Mesendoderm (in vitro differentiated cells): ENCODE measurements at regions not wholly inside any gene's neighbourhood (a gene's known extent, or its start where the extent isn't known, plus 50 kb on each side); places are given as distances from the start of the nearest gene placed in this dataset.

Experiments
- DNase-seq: peaks from one replicate; pipeline ENCODE4 v3.0.0; 2013
- H2AK5ac ChIP-seq: 2 replicates; pipeline ENCODE4 v1.6.1; 2013; ENCODE audit warnings: low read length, inconsistent platforms
- H2BK120ac ChIP-seq: 2 replicates; pipeline ENCODE4 v1.6.1; 2013; ENCODE audit warnings: low read depth, mild to moderate bottlenecking, low read length, moderate library complexity, mixed read lengths
- H2BK15ac ChIP-seq: replicated peaks from 2 replicates; pipeline ENCODE4 v1.6.1; 2013; ENCODE audit warnings: low read depth, mild to moderate bottlenecking, moderate library complexity
- H2BK5ac ChIP-seq: 2 replicates; pipeline ENCODE4 v1.6.1; 2013; ENCODE audit warnings: low read length, inconsistent platforms
- H3K18ac ChIP-seq: 2 replicates; pipeline ENCODE4 v1.6.1; 2013; ENCODE audit warnings: mild to moderate bottlenecking, low read length, mixed read lengths
- H3K23ac ChIP-seq: one replicate; pipeline ENCODE4 v1.6.1; 2013; ENCODE audit warnings: low read length
- H3K27ac ChIP-seq: 2 replicates; pipeline ENCODE4 v1.5.1; 2013; ENCODE audit warnings: low read depth, mild to moderate bottlenecking, inconsistent platforms, low read length, moderate library complexity
- H3K27me3 ChIP-seq: 2 replicates; pipeline ENCODE4 v1.6.1; 2013; ENCODE audit warnings: low read length, control low read depth, mild to moderate bottlenecking, inconsistent platforms; ENCODE audit not compliant: insufficient read depth, poor library complexity
- H3K36me3 ChIP-seq: 2 replicates; pipeline ENCODE4 v1.6.1; 2013; ENCODE audit warnings: low read length, inconsistent platforms; ENCODE audit not compliant: control insufficient read depth, insufficient read depth
- H3K4ac ChIP-seq: one replicate; pipeline ENCODE4 v1.6.1; 2013; ENCODE audit warnings: low read depth, mild to moderate bottlenecking, low read length, moderate library complexity
- H3K4me1 ChIP-seq: 2 replicates; pipeline ENCODE4 v1.6.1; 2013; ENCODE audit warnings: low read depth, low read length, inconsistent platforms; ENCODE audit not compliant: control insufficient read depth
- H3K4me2 ChIP-seq: 2 replicates; pipeline ENCODE4 v1.6.1; 2013; ENCODE audit warnings: low read length
- H3K4me3 ChIP-seq: 2 replicates; pipeline ENCODE4 v1.5.1; 2013; ENCODE audit warnings: mild to moderate bottlenecking, low read length
- H3K56ac ChIP-seq: one replicate; pipeline ENCODE4 v1.6.1; 2013; ENCODE audit warnings: low read length
- H3K79me1 ChIP-seq: 2 replicates; pipeline ENCODE4 v1.6.1; 2013; ENCODE audit warnings: low read length, inconsistent platforms
- H3K79me2 ChIP-seq: 2 replicates; pipeline ENCODE4 v1.6.1; 2013; ENCODE audit warnings: mild to moderate bottlenecking, low read length; ENCODE audit not compliant: control insufficient read depth, insufficient read depth
- H3K9ac ChIP-seq: 2 replicates; pipeline ENCODE4 v1.6.1; 2013; ENCODE audit warnings: low read length, inconsistent platforms
- H4K5ac ChIP-seq: one replicate; pipeline ENCODE4 v1.6.1; 2013; ENCODE audit warnings: low read length
- H4K8ac ChIP-seq: one replicate; pipeline ENCODE4 v1.6.1; 2013; ENCODE audit warnings: low read depth, mild to moderate bottlenecking, control low read depth, low read length, moderate library complexity
- WGBS: extraction: QIAGEN DNeasy Blood & Tissue Kit; methylation state at CpG from one replicate; pipeline ENCODE4 v1.1.7; 2013; ENCODE audit warnings: low lambda C conversion rate, missing lambda C conversion rate; ENCODE audit not compliant: insufficient coverage; ENCODE audit errors: extremely low coverage; 5-methylcytosine and 5-hydroxymethylcytosine counted together

DNA sequence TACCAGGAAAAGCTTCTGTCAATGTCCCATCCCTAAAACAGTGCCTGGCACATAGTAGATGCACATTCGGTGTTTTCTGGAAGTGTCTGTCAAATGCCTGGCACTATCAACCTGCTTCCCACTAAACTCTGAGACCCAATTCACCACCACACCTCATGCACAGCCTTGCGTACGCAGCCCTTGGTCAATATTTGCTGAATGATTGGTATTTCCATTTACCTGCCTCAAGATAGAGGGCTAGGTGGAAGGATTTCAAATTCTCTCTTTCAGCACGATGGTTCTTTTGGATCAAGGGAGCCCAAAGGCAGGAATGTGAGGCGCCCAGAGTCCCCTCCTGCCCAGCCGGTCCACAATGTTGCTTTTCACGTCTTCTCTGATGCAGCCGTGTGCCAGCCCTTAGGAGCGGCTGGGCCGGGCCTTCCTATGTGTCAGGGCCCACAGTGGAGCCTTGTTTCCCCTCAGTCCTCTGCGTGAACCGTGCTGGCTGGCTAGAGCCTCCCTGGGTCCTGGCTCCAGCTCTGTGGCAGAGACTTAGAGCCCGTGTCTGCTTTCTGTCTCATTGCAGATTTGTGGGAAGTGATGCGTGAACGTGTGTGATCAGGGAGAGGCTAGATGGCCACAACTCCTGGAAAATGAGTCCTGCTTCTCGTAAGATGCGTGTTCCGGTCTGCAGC, 99.9 kb upstream of the RFLNA start:
- H3K4me2 ChIP-seq, result no peak overlapping the region
- H3K56ac ChIP-seq, result no peak overlapping the region
- DNase-seq, result no peak
- H4K5ac ChIP-seq, result no peak overlapping the region
- H3K79me1 ChIP-seq, result no peaks in the 10 kb centered on the region
- H3K23ac ChIP-seq, result no peak overlapping the region
- no peak overlapping the region for H3K18ac ChIP-seq
- no peaks in the 10 kb centered on the region for H3K27me3 ChIP-seq
- no peaks in the 10 kb centered on the region for H3K36me3 ChIP-seq
- H2BK5ac ChIP-seq, result no peak overlapping the region
- H3K4me1 ChIP-seq, result no peaks in the 10 kb centered on the region
- no peak overlapping the region for H2AK5ac ChIP-seq
- H3K4ac ChIP-seq, result no peak overlapping the region
- no peak overlapping the region for H2BK15ac ChIP-seq
- no peak overlapping the region for H3K4me3 ChIP-seq
- H3K27ac ChIP-seq, result no peak overlapping the region
- H2BK120ac ChIP-seq, result no peak overlapping the region
- no peak overlapping the region for H4K8ac ChIP-seq
- no peak overlapping the region for H3K9ac ChIP-seq
- no peaks in the 10 kb centered on the region for H3K79me2 ChIP-seq
- no CpG with 5 or more reads among the region's 18 CpGs for WGBS

DNA sequence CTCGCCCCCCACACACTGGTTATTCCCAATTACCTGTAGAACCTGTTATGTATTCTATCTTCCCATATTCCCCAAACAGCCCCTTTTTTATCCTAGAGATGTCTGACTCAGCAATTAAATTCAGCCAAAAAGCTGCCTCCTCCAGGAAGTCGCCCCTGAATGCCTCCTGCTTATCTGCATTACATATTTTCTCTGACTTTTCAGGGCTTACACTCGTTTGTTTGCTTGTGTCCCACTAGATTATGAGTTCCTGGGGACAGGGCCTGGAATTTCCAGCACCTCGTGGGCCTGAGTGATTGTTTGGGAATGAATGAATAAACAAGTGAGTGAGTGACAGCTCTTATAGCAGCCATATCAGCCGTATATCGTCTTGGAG, 99.3 kb upstream of the RFLNA start:
- WGBS, result no CpG with 5 or more reads among the region's 6 CpGs
- no peak overlapping the region for H3K23ac ChIP-seq
- DNase-seq, result no peak
- no peak overlapping the region for H3K4me2 ChIP-seq
- H3K27me3 ChIP-seq, result no peaks in the 10 kb centered on the region
- H2AK5ac ChIP-seq, result no peak overlapping the region
- no peak overlapping the region for H2BK120ac ChIP-seq
- H3K4ac ChIP-seq, result no peak overlapping the region
- H3K27ac ChIP-seq, result no peak overlapping the region
- H4K8ac ChIP-seq, result no peak overlapping the region
- H3K9ac ChIP-seq, result no peak overlapping the region
- H3K18ac ChIP-seq, result no peak overlapping the region
- no peak overlapping the region for H4K5ac ChIP-seq
- H2BK5ac ChIP-seq, result no peak overlapping the region
- no peaks in the 10 kb centered on the region for H3K4me1 ChIP-seq
- H2BK15ac ChIP-seq, result no peak overlapping the region
- no peak overlapping the region for H3K4me3 ChIP-seq
- no peaks in the 10 kb centered on the region for H3K36me3 ChIP-seq
- H3K79me1 ChIP-seq, result no peaks in the 10 kb centered on the region
- H3K79me2 ChIP-seq, result no peaks in the 10 kb centered on the region
- H3K56ac ChIP-seq, result no peak overlapping the region

DNA sequence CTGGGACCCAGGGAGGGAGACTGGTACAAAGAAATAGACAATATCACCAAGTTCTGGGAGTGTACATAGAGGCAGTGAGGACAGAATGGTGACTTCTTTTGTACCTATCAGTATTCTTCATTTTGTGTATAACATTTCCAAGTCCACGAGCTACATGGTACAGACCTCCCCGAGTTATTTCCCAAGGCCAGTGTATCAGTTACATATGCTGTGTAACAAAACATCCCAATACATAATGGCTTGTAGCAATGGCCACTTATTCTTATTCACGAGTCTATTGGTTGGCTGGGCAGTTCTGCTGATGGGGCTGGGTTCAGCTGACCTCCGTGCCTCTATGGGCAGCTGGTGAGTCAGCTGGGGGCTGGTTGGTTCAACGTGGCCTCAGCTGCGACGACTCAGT, 98.7 kb upstream of the RFLNA start:
- no peaks in the 10 kb centered on the region for H3K27me3 ChIP-seq
- no peak overlapping the region for H2BK5ac ChIP-seq
- no peak overlapping the region for H3K4ac ChIP-seq
- no peak overlapping the region for H2BK120ac ChIP-seq
- no peak overlapping the region for H3K4me2 ChIP-seq
- H3K4me1 ChIP-seq, result no peaks in the 10 kb centered on the region
- no peak overlapping the region for H4K5ac ChIP-seq
- no peak for DNase-seq
- no peaks in the 10 kb centered on the region for H3K36me3 ChIP-seq
- no peak overlapping the region for H3K27ac ChIP-seq
- H3K9ac ChIP-seq, result no peak overlapping the region
- no peak overlapping the region for H2AK5ac ChIP-seq
- H3K23ac ChIP-seq, result no peak overlapping the region
- no peak overlapping the region for H3K18ac ChIP-seq
- no CpG with 5 or more reads among the region's 7 CpGs for WGBS
- H4K8ac ChIP-seq, result no peak overlapping the region
- H3K79me1 ChIP-seq, result no peaks in the 10 kb centered on the region
- no peak overlapping the region for H3K56ac ChIP-seq
- H3K79me2 ChIP-seq, result no peaks in the 10 kb centered on the region
- no peak overlapping the region for H2BK15ac ChIP-seq
- no peak overlapping the region for H3K4me3 ChIP-seq

DNA sequence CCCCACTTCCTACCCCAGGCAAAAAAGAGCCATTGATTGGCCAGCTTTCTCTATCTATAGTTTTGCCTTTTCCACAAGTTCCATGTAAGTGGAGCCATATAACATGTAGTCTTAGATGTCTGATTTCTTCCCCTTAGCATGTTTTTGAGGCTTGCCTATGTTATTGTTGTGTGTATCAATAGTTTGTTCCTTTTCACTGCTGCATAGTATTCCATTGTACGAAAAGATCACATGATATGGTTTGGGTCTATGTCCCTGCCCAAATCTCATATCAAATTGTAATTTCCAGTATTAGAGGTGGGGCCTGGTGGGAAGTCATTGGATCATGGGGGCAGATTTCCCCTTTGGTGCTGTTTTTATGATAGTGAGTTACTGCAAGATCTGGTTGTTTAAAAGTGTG, 93.6 kb upstream of the RFLNA start:
- H3K36me3 ChIP-seq, result no peaks in the 10 kb centered on the region
- no peak overlapping the region for H3K4ac ChIP-seq
- H3K79me2 ChIP-seq, result no peaks in the 10 kb centered on the region
- no peak overlapping the region for H3K4me3 ChIP-seq
- no peak overlapping the region for H2BK5ac ChIP-seq
- no peak overlapping the region for H4K5ac ChIP-seq
- H3K18ac ChIP-seq, result no peak overlapping the region
- H4K8ac ChIP-seq, result no peak overlapping the region
- no peak overlapping the region for H2AK5ac ChIP-seq
- no peak overlapping the region for H3K9ac ChIP-seq
- H2BK15ac ChIP-seq, result no peak overlapping the region
- no peak overlapping the region for H3K56ac ChIP-seq
- H3K79me1 ChIP-seq, result no peaks in the 10 kb centered on the region
- no peaks in the 10 kb centered on the region for H3K27me3 ChIP-seq
- no peaks in the 10 kb centered on the region for H3K4me1 ChIP-seq
- no peak for DNase-seq
- WGBS, result no CpG with 5 or more reads among the region's 1 CpG
- no peak overlapping the region for H2BK120ac ChIP-seq
- no peak overlapping the region for H3K23ac ChIP-seq
- H3K4me2 ChIP-seq, result no peak overlapping the region
- H3K27ac ChIP-seq, result no peak overlapping the region

DNA sequence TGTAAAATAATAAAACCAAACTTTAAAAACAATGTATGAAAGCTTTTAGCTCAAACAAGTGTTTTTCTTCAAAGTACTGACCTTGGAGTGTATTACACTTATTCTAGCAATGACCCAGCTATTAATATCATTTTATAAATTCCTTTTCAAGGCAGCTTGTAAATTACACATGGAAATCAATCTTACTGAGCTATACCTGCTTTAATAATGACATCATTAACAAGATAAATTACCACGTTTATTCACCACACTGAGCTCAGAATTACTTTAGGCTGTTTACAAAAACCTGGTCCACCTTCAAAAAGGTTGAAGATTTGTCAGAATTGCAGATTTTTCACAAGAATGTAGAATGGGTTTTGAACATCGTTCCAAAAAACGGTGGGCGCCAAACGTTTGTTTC, 91.7 kb upstream of the RFLNA start:
- H3K27me3 ChIP-seq, result no peaks in the 10 kb centered on the region
- H4K5ac ChIP-seq, result no peak overlapping the region
- no peak overlapping the region for H3K27ac ChIP-seq
- H2BK15ac ChIP-seq, result no peak overlapping the region
- no peak overlapping the region for H3K9ac ChIP-seq
- no peak overlapping the region for H2AK5ac ChIP-seq
- H2BK120ac ChIP-seq, result no peak overlapping the region
- no peak overlapping the region for H3K18ac ChIP-seq
- no peak overlapping the region for H3K56ac ChIP-seq
- no peak overlapping the region for H3K4ac ChIP-seq
- no peak overlapping the region for H3K4me3 ChIP-seq
- no peak overlapping the region for H4K8ac ChIP-seq
- no peaks in the 10 kb centered on the region for H3K79me1 ChIP-seq
- no peak for DNase-seq
- no peak overlapping the region for H3K23ac ChIP-seq
- H3K36me3 ChIP-seq, result no peaks in the 10 kb centered on the region
- no peak overlapping the region for H3K4me2 ChIP-seq
- no peaks in the 10 kb centered on the region for H3K4me1 ChIP-seq
- no peaks in the 10 kb centered on the region for H3K79me2 ChIP-seq
- no peak overlapping the region for H2BK5ac ChIP-seq
- no CpG with 5 or more reads among the region's 5 CpGs for whole genome bisulfite sequencing

DNA sequence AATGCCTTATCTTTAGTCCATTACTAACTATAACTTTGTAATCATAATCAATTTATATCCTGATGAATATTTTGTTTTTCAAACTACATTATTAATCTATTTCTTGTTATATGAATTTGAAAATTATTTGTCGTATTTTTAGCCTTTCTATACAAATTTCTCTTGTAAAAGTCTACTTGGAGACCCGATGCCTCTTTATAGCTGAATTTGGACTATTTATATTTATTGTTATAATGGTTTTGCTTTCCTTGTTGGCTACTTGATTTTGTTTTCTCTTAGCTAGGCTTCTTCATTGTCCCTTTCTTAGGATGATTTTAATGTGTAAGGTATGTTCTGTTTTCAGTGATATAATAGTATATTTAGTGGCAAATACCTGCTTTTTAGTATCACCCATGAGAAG, 89.5 kb upstream of the RFLNA start:
- no peaks in the 10 kb centered on the region for H3K79me2 ChIP-seq
- no peak overlapping the region for H3K4me3 ChIP-seq
- no peak overlapping the region for H3K4ac ChIP-seq
- no peaks in the 10 kb centered on the region for H3K27me3 ChIP-seq
- H3K18ac ChIP-seq, result no peak overlapping the region
- H3K36me3 ChIP-seq, result no peaks in the 10 kb centered on the region
- DNase-seq, result no peak
- WGBS, result no CpG with 5 or more reads among the region's 2 CpGs
- H3K4me1 ChIP-seq, result no peaks in the 10 kb centered on the region
- H2BK120ac ChIP-seq, result no peak overlapping the region
- H3K79me1 ChIP-seq, result no peaks in the 10 kb centered on the region
- no peak overlapping the region for H3K9ac ChIP-seq
- no peak overlapping the region for H3K27ac ChIP-seq
- no peak overlapping the region for H3K23ac ChIP-seq
- H2BK15ac ChIP-seq, result no peak overlapping the region
- no peak overlapping the region for H4K8ac ChIP-seq
- no peak overlapping the region for H3K56ac ChIP-seq
- no peak overlapping the region for H3K4me2 ChIP-seq
- no peak overlapping the region for H2AK5ac ChIP-seq
- no peak overlapping the region for H2BK5ac ChIP-seq
- H4K5ac ChIP-seq, result no peak overlapping the region
